Lower leg skin (tissue), 3 donors: ENCODE measurements at regions not wholly inside any gene's neighbourhood (a gene's known extent, or its start where the extent isn't known, plus 50 kb on each side); places are given as distances from the start of the nearest gene placed in this dataset.

Experiments
- POLR2A ChIP-seq, 2 donors: fragments of 450-650 bp; IDR thresholded peaks; one replicate each; pipeline ENCODE4 v1.6.1; 2016 to 2017; ENCODE audit warnings: antibody characterized with exemption in 2 of 2, mild to moderate bottlenecking in 1 of 2, moderate library complexity in 1 of 2
- TF ChIP-seq, protein P1 (sequence below), 3 donors: fragments of 450-650 bp; IDR thresholded peaks; one replicate each; pipeline ENCODE4 v1.5.1; 2016; ENCODE audit warnings: antibody characterized with exemption in 3 of 3, mild to moderate bottlenecking in 3 of 3, moderate library complexity in 2 of 3

GRCh38 chr9:91159664-91160121 lies 202.0 kb downstream of the AUH start:
- TF ChIP-seq, protein P1, sequence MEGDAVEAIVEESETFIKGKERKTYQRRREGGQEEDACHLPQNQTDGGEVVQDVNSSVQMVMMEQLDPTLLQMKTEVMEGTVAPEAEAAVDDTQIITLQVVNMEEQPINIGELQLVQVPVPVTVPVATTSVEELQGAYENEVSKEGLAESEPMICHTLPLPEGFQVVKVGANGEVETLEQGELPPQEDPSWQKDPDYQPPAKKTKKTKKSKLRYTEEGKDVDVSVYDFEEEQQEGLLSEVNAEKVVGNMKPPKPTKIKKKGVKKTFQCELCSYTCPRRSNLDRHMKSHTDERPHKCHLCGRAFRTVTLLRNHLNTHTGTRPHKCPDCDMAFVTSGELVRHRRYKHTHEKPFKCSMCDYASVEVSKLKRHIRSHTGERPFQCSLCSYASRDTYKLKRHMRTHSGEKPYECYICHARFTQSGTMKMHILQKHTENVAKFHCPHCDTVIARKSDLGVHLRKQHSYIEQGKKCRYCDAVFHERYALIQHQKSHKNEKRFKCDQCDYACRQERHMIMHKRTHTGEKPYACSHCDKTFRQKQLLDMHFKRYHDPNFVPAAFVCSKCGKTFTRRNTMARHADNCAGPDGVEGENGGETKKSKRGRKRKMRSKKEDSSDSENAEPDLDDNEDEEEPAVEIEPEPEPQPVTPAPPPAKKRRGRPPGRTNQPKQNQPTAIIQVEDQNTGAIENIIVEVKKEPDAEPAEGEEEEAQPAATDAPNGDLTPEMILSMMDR (IDR thresholded peaks at IDR 0.05): no peak
- no peak for TF ChIP-seq POLR2A (IDR thresholded peaks at IDR 0.05)
